ENCODE measurements at regions not wholly inside any gene's neighbourhood (a gene's known extent, or its start where the extent isn't known, plus 50 kb on each side); places are given as distances from the start of the nearest gene placed in this dataset.

DNA sequence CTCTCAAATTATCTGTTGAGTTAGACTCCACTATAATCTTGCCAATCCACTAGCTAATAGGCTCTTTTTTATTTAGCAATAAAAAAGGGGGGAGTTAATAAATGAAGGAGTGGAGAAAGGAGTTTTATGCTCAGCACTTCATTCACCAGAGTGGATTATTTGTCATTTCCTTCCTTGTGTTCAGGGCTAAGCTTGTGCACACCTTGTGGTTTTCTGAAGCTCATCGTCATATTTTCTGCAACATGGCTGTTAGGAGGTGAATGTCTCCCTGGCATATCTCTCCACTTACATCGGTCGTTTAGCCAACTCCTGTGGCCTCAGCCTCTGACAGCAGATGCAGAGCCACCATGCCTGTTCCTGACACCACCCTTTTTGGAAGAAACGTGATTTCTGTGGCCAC is 83.9 kb upstream of the MTNR1B start:
- DNase-seq = no peak

DNA sequence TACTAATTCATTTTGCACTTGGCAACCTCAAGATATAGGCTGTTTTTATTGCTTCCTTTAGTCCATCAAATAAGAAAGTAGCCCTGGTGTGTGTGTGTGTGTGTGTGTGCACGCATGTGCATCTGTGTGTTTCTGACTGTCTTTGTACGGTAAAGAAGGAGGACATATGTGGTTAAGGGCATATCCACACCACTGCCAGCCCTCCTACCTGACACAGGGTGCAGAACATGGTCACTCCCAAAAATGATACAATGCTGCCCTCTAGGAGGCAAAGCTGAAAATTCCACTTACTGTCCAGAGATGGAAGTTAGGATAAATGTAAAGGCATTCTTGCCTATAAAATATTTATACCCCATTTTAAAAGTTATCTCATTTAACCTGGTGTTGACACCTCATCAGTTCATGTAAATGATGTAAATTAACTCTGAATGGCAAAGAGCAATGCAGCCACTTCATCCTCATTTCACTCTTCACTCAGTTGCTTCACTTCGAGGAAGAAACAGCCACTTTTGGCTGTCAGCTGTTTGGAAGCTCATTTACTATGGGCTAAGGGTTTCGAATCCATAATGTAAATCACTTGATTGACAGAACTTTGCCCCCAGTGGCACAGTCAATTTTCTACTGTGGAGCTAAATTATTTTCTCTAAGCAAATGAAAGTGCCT is 83.1 kb upstream of the MTNR1B start:
- peak; percentile 68 for DNase-seq

DNA sequence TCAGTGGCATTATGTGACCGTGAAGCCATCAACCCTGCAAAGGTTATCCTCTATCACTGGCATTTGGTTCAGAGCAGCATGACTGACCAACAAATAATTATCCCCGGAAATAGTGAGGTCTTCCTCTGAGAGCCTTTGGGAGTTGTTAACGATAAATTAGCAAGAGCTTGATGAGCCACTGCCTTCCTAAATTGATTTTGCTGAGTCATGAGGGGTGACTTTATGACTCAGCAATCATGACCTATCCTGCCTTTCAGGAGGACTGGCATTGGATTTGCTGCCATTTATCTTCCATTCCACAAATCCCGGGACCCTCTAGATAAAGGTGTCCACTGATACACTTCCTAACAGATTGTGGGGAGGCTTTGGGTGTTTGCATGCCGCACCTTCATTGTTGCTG is 80.8 kb upstream of the MTNR1B start:
- no peak for DNase-seq

- DNase-seq = no peak
Observed at GRCh38 chr11:92890846-92891245, 78.6 kb upstream of the MTNR1B start.

DNA sequence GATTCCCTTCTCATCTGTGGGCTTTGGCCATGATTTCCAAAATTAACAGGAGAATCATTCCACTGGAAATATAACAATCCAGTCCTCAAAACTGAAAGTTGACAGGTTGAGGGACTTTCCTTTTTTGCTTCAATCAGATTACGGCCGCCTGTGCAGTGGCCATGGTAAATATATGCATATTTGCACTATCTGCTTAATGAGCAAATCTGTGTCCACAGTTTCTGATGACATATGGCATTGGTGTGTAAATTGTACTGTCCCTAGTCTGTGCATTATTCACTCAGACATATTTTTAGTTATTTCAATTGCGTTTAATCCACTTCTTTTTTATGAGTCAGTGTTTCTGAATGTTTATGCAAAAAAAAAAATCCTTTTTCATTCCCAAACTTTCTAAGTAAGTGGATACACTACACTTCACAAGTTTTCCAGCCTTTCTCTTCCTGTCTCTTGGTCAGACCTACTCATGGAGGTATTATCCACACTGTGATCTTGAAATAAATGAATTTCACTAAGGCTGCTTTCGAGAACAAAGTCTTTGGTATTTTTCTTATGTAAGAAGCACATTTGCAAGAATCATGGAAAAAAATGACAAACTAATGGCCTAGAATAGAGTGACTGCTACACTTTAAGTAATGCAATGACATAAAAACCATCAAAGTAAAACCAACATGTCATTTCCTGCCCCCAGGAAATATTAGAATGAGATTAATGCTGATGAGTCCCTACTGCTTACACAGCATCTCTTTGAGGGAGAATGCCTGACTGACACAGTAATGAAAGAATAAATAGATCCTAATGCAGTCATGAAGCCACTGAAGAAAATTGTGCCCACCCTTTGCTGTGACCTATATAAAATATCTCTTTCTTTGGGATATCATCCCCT is 76.4 kb upstream of the MTNR1B start:
- no peak for DNase-seq

- DNase-seq = no peak
Observed at GRCh38 chr11:92894197-92894596, 75.3 kb upstream of the MTNR1B start.

DNA sequence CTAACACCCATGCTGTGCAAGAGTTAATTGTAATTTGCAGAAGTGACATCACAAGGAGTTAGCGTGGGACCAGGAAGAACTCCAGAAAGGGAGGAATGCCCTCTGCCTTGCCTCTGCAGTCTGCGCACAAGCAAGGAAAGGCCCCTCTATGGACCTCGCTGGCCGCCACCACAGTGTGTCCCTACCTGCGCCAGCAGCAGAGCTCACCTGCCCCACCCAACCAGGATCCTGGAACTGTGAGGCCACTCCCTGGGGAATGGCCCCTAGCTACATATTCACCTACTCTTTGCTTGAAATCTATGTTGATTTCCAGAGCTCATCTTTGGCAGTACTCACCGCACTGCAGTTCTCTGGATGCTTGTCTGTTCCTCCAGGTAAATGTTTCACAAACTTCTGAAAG is 72.0 kb upstream of the MTNR1B start:
- no peak for DNase-seq

GRCh38 chr11:92902417-92902816 is 67.0 kb upstream of the MTNR1B start:
- DNase-seq = no peak

GRCh38 chr11:92907671-92908070 is 61.8 kb upstream of the MTNR1B start:
- no peak for DNase-seq

- DNase-seq = no peak
Observed at GRCh38 chr11:92909214-92909613, 60.2 kb upstream of the MTNR1B start.

GRCh38 chr11:92911478-92911877 is 58.0 kb upstream of the MTNR1B start:
- DNase-seq = no peak

- no peak for DNase-seq
Observed at GRCh38 chr11:92915551-92915950, 53.9 kb upstream of the MTNR1B start.

DNA sequence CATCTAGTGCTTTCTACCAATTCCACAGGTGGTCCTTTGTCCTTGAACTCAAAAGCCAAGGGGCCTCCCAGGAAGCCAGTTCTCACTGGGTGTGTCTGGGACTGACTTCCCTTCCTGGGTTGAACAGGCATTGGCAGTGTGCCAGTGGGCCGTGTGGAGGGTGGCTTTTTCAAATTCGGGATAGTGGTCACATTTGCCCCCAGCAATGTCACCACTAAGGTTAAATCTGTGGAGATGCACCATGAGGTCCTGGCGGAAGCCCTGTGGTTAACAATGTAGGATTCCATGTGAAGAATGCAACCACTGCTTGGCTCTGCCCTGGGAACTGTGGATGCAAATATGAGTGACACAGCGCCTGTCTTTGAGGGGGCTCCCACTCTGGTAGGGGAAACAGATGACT is 53.2 kb upstream of the MTNR1B start:
- DNase-seq = no peak

- no peak for DNase-seq
Observed at GRCh38 chr11:92917927-92918326, 51.5 kb upstream of the MTNR1B start.

DNA sequence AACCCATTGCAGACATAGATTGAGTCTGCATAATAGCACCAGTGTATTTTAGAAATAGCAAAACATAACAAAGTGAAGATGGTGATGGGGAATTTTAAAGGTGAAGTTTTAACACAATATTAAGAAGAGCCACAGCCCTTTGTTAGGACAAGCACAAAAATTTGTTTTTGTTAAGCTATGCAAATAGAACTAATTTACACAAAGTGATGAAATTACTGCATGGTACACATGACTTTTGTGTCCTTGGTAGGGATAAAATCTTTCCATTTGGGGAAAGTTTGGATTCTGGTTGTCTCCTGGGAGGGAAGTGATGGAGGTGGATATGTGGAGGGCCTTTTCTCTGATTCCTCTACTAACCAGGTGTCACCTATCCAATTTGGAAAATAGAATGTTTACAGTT is 50.4 kb upstream of the MTNR1B start:
- DNase-seq = no peak

Measured in NCI-H446 treated with DMSO at 0.1 percent for 48 hours (cell line).